H1 (cell line): ENCODE measurements at regions not wholly inside any gene's neighbourhood (a gene's known extent, or its start where the extent isn't known, plus 50 kb on each side); places are given as distances from the start of the nearest gene placed in this dataset.
A peak's percentile ranks its signal among the peaks of the same experiment; 100 is the strongest.
"Not testable (repeated sequence)": the region's sequence is repeated elsewhere in the genome, so short reads cannot be mapped to it uniquely, and the experiment has no call there.

Experiments
- CTCF ChIA-PET: fragments of 300-600 bp; sonication (Branson Sonifier 250); formaldehyde crosslinking; loops from one replicate; lab custom pipeline; 2021; ENCODE audit not compliant: partially characterized antibody; lab: Charles Lee
- POLR2A ChIA-PET: fragments of 300-600 bp; sonication (Branson Sonifier 250); formaldehyde crosslinking; loops from one replicate; lab custom pipeline; 2021; ENCODE audit warnings: inconsistent platforms; ENCODE audit not compliant: partially characterized antibody; lab: Charles Lee
- DNase-seq, 2 experiments: peaks; one replicate each; pipeline versions ENCODE4 v3.0.0 to v3.0.0-alpha.2; 2010 to 2022; ENCODE audit warnings: low spot score in 2 of 2, low read depth in 1 of 2, mixed read lengths in 1 of 2
- FAIRE-seq: peaks from 2 replicates; lab custom pipeline; 2011; peaks lifted over from hg19 to GRCh38; lab: Jason Lieb, UNC
- H2AFZ ChIP-seq: 2 replicates; pipeline ENCODE4 v1.8.1; 2012; ENCODE audit warnings: low read length, inconsistent platforms
- H2AK5ac ChIP-seq: 2 replicates; pipeline ENCODE4 v1.6.1; 2013; ENCODE audit warnings: low read depth, low read length
- H2BK120ac ChIP-seq: replicated peaks from 2 replicates; pipeline ENCODE3; 2013; ENCODE audit warnings: low read depth, low read length, inconsistent platforms
- H2BK12ac ChIP-seq: 2 replicates; pipeline ENCODE4 v1.6.1; 2013; ENCODE audit warnings: low read depth, low read length
- H2BK15ac ChIP-seq: 2 replicates; pipeline ENCODE4 v1.6.1; 2013; ENCODE audit warnings: low read length
- H2BK20ac ChIP-seq: 2 replicates; pipeline ENCODE4 v1.6.1; 2013; ENCODE audit warnings: low read length
- H2BK5ac ChIP-seq: 2 replicates; pipeline ENCODE4 v1.6.1; 2013; ENCODE audit warnings: low read depth, low read length
- H3K14ac ChIP-seq: 2 replicates; pipeline ENCODE4 v1.6.1; 2013; ENCODE audit warnings: inconsistent platforms; ENCODE audit not compliant: insufficient read length
- H3K18ac ChIP-seq: 2 replicates; pipeline ENCODE4 v1.6.1; 2013; ENCODE audit warnings: low read length; ENCODE audit errors: extremely low read depth
- H3K23ac ChIP-seq: 2 replicates; pipeline ENCODE4 v1.6.1; 2013; ENCODE audit warnings: inconsistent platforms; ENCODE audit not compliant: insufficient read length
- H3K23me2 ChIP-seq: 2 replicates; pipeline ENCODE4 v1.6.1; 2013; ENCODE audit warnings: low read depth, low read length
- H3K27ac ChIP-seq: 2 replicates; pipeline ENCODE4 v1.6.1; 2011; ENCODE audit warnings: low read depth, low read length, inconsistent platforms
- H3K27me3 ChIP-seq, 4 experiments: replicated peaks in 1 of 4; 1 replicate in 1 of 4; 2 replicates in 3 of 4; pipeline versions ENCODE4 v1.6.1 to v1.8.1; 2011 to 2013; ENCODE audit warnings: low read length in 3 of 4, mild to moderate bottlenecking in 3 of 4, inconsistent platforms in 2 of 4, mixed read lengths in 2 of 4, moderate library complexity in 1 of 4; ENCODE audit not compliant: control insufficient read depth in 3 of 4, insufficient read depth in 3 of 4; ENCODE audit errors: extremely low read depth in 1 of 4
- H3K36me3 ChIP-seq, 4 experiments: 2 replicates each; pipeline versions ENCODE4 v1.6.1 to v1.8.1; 2011 to 2013; ENCODE audit warnings: mild to moderate bottlenecking in 4 of 4, low read length in 3 of 4, moderate library complexity in 2 of 4, control low read depth in 1 of 4, inconsistent platforms in 1 of 4; ENCODE audit not compliant: insufficient read depth in 4 of 4, control insufficient read depth in 2 of 4
- H3K4ac ChIP-seq: replicated peaks from 2 replicates; pipeline ENCODE3; 2013; ENCODE audit warnings: low read length, low read depth, mixed read lengths, inconsistent platforms; ENCODE audit not compliant: insufficient read length
- H3K4me1 ChIP-seq, 4 experiments: replicated peaks in 1 of 4; 1 replicate in 1 of 4; 2 replicates in 3 of 4; pipeline versions ENCODE4 v1.6.1 to v1.8.1; 2011 to 2013; ENCODE audit warnings: low read length in 3 of 4, inconsistent platforms in 2 of 4, mixed read lengths in 1 of 4; ENCODE audit not compliant: insufficient read depth in 4 of 4, control insufficient read depth in 3 of 4
- H3K4me2 ChIP-seq, 2 experiments: 2 replicates each; pipeline versions ENCODE4 v1.6.1 to v1.8.1; 2011 to 2013; ENCODE audit warnings: low read depth in 2 of 2, low read length in 2 of 2, control low read depth in 1 of 2, inconsistent platforms in 1 of 2, mild to moderate bottlenecking in 1 of 2; ENCODE audit not compliant: insufficient read depth in 1 of 2
- H3K4me3 ChIP-seq, 4 experiments: fragments of 200-600, 300-600 bp in 1 of 4; sonication (generic), shearing (Covaris generic), sonication (Bioruptor Twin) in 1 of 4; 2 replicates each; pipeline versions ENCODE4 v1.5.1 to v1.8.1; 2011 to 2016; ENCODE audit warnings: low read length in 4 of 4, low read depth in 3 of 4, control low read depth in 2 of 4, inconsistent platforms in 2 of 4, mild to moderate bottlenecking in 2 of 4, mixed read lengths in 1 of 4, moderate library complexity in 1 of 4; ENCODE audit not compliant: insufficient read depth in 2 of 4; ENCODE audit errors: extremely low read depth in 1 of 4
- H3K56ac ChIP-seq: replicated peaks from 2 replicates; pipeline ENCODE3; 2013; ENCODE audit warnings: low read depth, mild to moderate bottlenecking, mixed read lengths, low read length, inconsistent platforms; ENCODE audit not compliant: insufficient read length
- H3K79me1 ChIP-seq: 2 replicates; pipeline ENCODE4 v1.6.1; 2013; ENCODE audit warnings: low read depth, low read length, control low read depth
- H3K79me2 ChIP-seq, 2 experiments: 2 replicates each; pipeline versions ENCODE4 v1.6.1 to v1.8.1; 2012 to 2013; ENCODE audit warnings: low read length in 2 of 2, mild to moderate bottlenecking in 2 of 2, inconsistent platforms in 1 of 2; ENCODE audit not compliant: insufficient read depth in 2 of 2, control insufficient read depth in 1 of 2
- H3K9ac ChIP-seq, 4 experiments: replicated peaks in 1 of 4; 1 replicate in 1 of 4; 2 replicates in 3 of 4; pipeline versions ENCODE4 v1.6.1 to v1.8.1; 2011 to 2013; ENCODE audit warnings: low read depth in 3 of 4, low read length in 3 of 4, control low read depth in 2 of 4, mild to moderate bottlenecking in 2 of 4, moderate library complexity in 2 of 4, inconsistent platforms in 1 of 4; ENCODE audit errors: extremely low read depth in 1 of 4
- H3K9me3 ChIP-seq, 2 experiments: 2 replicates each; pipeline versions ENCODE4 v1.6.1 to v1.8.1; 2012 to 2013; ENCODE audit warnings: mild to moderate bottlenecking in 2 of 2, moderate library complexity in 2 of 2, control low read depth in 1 of 2, inconsistent platforms in 1 of 2, low read depth in 1 of 2, low read length in 1 of 2, mixed read lengths in 1 of 2; ENCODE audit not compliant: insufficient read depth in 2 of 2
- H4K20me1 ChIP-seq, 2 experiments: replicated peaks in 1 of 2; 2 replicates each; pipeline versions ENCODE3 to v1.8.1; 2011 to 2013; ENCODE audit warnings: inconsistent platforms in 2 of 2, low read length in 2 of 2, mild to moderate bottlenecking in 1 of 2; ENCODE audit not compliant: insufficient read depth in 2 of 2, control insufficient read depth in 1 of 2
- H4K5ac ChIP-seq: 2 replicates; pipeline ENCODE4 v1.6.1; 2013; ENCODE audit warnings: low read length, low read depth, mixed read lengths, inconsistent platforms; ENCODE audit not compliant: insufficient read length
- H4K8ac ChIP-seq: 2 replicates; pipeline ENCODE4 v1.8.0; 2013; ENCODE audit warnings: mild to moderate bottlenecking, moderate library complexity, low read length, inconsistent platforms; ENCODE audit not compliant: insufficient read depth; ENCODE audit errors: extremely low read depth
- H4K91ac ChIP-seq: replicated peaks from 2 replicates; pipeline ENCODE3; 2013; ENCODE audit warnings: low read length, mixed read lengths, inconsistent platforms; ENCODE audit not compliant: insufficient read length
- CBX5 ChIP-seq: fragments of 300-800, 300-1000 bp; sonication (generic); IDR thresholded peaks from 2 replicates; pipeline ENCODE4 v1.7.1; 2016; ENCODE audit warnings: antibody characterized with exemption, low read length, low read depth
- RBBP5 ChIP-seq: IDR thresholded peaks from 2 replicates; pipeline ENCODE4 v1.7.1; 2012; ENCODE audit warnings: low read depth, mild to moderate bottlenecking, inconsistent platforms, low read length, moderate library complexity, borderline replicate concordance
- WGBS, 2 experiments: shearing (Covaris generic) in 1 of 2; methylation state at CpG; one replicate each; pipeline versions ENCODE4 v1.1.6 to v1.1.7; 2013 to 2015; ENCODE audit warnings: low lambda C conversion rate in 2 of 2, mixed read lengths in 2 of 2, inconsistent platforms in 1 of 2, low coverage in 1 of 2, missing lambda C conversion rate in 1 of 2; ENCODE audit not compliant: insufficient replicate concordance in 2 of 2, insufficient coverage in 1 of 2, insufficient read length in 1 of 2; ENCODE audit errors: extremely low coverage in 1 of 2, missing lambda C conversion rate in 1 of 2; 5-methylcytosine and 5-hydroxymethylcytosine counted together

GRCh38 chr16:34078691-34079090 lies 619.3 kb downstream of the TP53TG3F start:
- Histone ChIP-seq H4K91ac (no peak overlapping the region), H4K5ac (no peak overlapping the region), H3K36me3 (no peaks in the 10 kb centered on the region), H3K56ac (no peak overlapping the region), H2BK15ac (no peak overlapping the region), H3K4me2 (no peak overlapping the region), H2AK5ac (no peak overlapping the region), H3K79me1 (no peaks in the 10 kb centered on the region), H3K27ac (no peak overlapping the region), H3K23me2 (no peaks in the 10 kb centered on the region; the same call in 1 of the 2 replicates), H4K8ac (no peak overlapping the region), H2AFZ (no peak overlapping the region), H2BK5ac (no peak overlapping the region), H3K9ac (no peak overlapping the region), H3K4ac (no peak overlapping the region), H4K20me1 (no peaks in the 10 kb centered on the region), H3K14ac (no peak overlapping the region), H2BK120ac (no peak overlapping the region), H3K4me3 (no peak overlapping the region), H3K18ac (no peak overlapping the region), H3K4me1 (no peaks in the 10 kb centered on the region), H3K79me2 (no peaks in the 10 kb centered on the region), H3K27me3 (no peaks in the 10 kb centered on the region), H2BK12ac (no peak overlapping the region), H3K23ac (no peak overlapping the region), H3K9me3 (peaks cover 3 to 83% of the 10 kb centered on the region in 2 experiments), H2BK20ac (no peak overlapping the region)
- FAIRE-seq (no peak), DNase-seq (no peak)
- WGBS, 2 experiments: 88% methylated on average over 14 of the region's 14 CpGs; no CpG with 5 or more reads in 1 of the 2 experiments
- ChIA-PET CTCF (no interaction called here), POLR2A (no interaction called here)
- TF ChIP-seq CBX5 (0 out of 2 replicates have a peak, but pooled peaks have one; percentile 62), RBBP5 (no peak)

DNA sequence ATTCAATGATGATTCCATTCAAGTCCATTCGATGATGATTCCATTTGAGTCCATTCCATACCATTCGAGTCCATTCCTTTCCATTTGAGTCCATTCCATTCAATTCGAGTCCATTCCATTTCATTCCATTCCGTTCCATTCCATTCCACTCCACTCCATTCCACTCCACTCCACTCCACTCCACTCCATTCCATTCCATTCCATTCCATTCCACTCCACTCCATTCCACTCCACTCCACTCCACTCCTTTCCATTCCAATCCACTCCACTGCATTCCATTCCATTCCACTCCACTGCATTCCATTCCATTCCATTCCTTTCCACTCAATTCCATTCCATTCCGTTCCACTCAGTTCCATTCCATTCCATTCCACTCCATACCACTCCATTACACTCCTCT lies 625.6 kb downstream of the TP53TG3F start:
- H3K23me2 ChIP-seq, H3K79me2 ChIP-seq, H3K4me2 ChIP-seq, H3K36me3 ChIP-seq, H3K14ac ChIP-seq, H3K18ac ChIP-seq, H4K20me1 ChIP-seq, H2AK5ac ChIP-seq, H2BK20ac ChIP-seq, H3K79me1 ChIP-seq, H3K4me1 ChIP-seq, H2BK12ac ChIP-seq, CTCF ChIA-PET, H4K8ac ChIP-seq, H2BK15ac ChIP-seq, H3K27me3 ChIP-seq, H2BK120ac ChIP-seq, H2AFZ ChIP-seq, FAIRE-seq, H2BK5ac ChIP-seq, H3K4me3 ChIP-seq, H3K27ac ChIP-seq, H4K91ac ChIP-seq, DNase-seq, POLR2A ChIA-PET, H3K56ac ChIP-seq, H3K9ac ChIP-seq, H3K4ac ChIP-seq, H4K5ac ChIP-seq, H3K23ac ChIP-seq: not testable (repeated sequence)
- H3K9me3 ChIP-seq: peaks cover 3 to 92% of the 10 kb centered on the region in 2 experiments; a peak in 3 of 4 replicates
- 77 to 100% methylated on average over 1 to 5 of the region's 5 CpGs for WGBS, 2 experiments
